PC-9 (cell line): ENCODE measurements at regions not wholly inside any gene's neighbourhood (a gene's known extent, or its start where the extent isn't known, plus 50 kb on each side); places are given as distances from the start of the nearest gene placed in this dataset.

Source experiments
- BruUV-seq: library from RNA; stranded (reverse); fragments of 400-500 nt; replicated peaks from 2 replicates; lab custom pipeline; 2021; lab: Mats Ljungman, UMichigan
- CTCF ChIA-PET: fragments of 300-600 bp; sonication (Branson Sonifier 250); formaldehyde crosslinking; loops from one replicate; lab custom pipeline; 2022; ENCODE audit warnings: antibody characterized with exemption; lab: Charles Lee
- POLR2A ChIA-PET: fragments of 300-600 bp; sonication (Branson Sonifier 250); formaldehyde crosslinking; loops from one replicate; lab custom pipeline; 2022; ENCODE audit warnings: antibody characterized with exemption; ENCODE audit not compliant: unreplicated experiment; lab: Charles Lee
- DNase-seq, 2 experiments: peaks; one replicate each; pipeline versions ENCODE4 v3.0.0 to v3.0.0-alpha.2; 2015 to 2022; ENCODE audit warnings: mixed read lengths in 1 of 2
- H2AFZ ChIP-seq: fragments of 200-600 bp; sonication (generic); 2 replicates; pipeline ENCODE4 v1.8.1; 2017; ENCODE audit warnings: antibody characterized with exemption
- H3F3A ChIP-seq: fragments of 200-600 bp; sonication (generic); 2 replicates; pipeline ENCODE4 v1.8.1; 2017; ENCODE audit warnings: antibody characterized with exemption, mild to moderate bottlenecking, low read depth; ENCODE audit not compliant: insufficient read depth
- H3K27ac ChIP-seq: fragments of 200-600 bp; sonication (generic); 2 replicates; pipeline ENCODE4 v1.6.1; 2016; ENCODE audit warnings: mixed run types
- H3K27me3 ChIP-seq: fragments of 200-600 bp; sonication (generic); 2 replicates; pipeline ENCODE4 v1.6.1; 2016; ENCODE audit warnings: low read depth, mixed run types; ENCODE audit not compliant: insufficient read depth
- H3K36me3 ChIP-seq: fragments of 200-600 bp; sonication (generic); 2 replicates; pipeline ENCODE4 v1.6.1; 2016; ENCODE audit warnings: low read depth, mixed run types
- H3K4me1 ChIP-seq: fragments of 200-600 bp; sonication (generic); replicated peaks from 2 replicates; pipeline ENCODE4 v1.6.1; 2016; ENCODE audit warnings: mixed run types; ENCODE audit not compliant: insufficient read depth
- H3K4me2 ChIP-seq: fragments of 200-600 bp; sonication (generic); 2 replicates; pipeline ENCODE4 v1.6.1; 2017; ENCODE audit warnings: mixed run types
- H3K4me3 ChIP-seq: fragments of 200-600 bp; sonication (generic); 2 replicates; pipeline ENCODE4 v1.6.1; 2016; ENCODE audit warnings: mixed run types
- H3K79me2 ChIP-seq: fragments of 200-600 bp; sonication (generic); 2 replicates; pipeline ENCODE4 v1.6.1; 2017; ENCODE audit warnings: low read depth, mixed run types
- H3K9me2 ChIP-seq: fragments of 200-600 bp; sonication (generic); 2 replicates; pipeline ENCODE4 v1.8.1; 2017; ENCODE audit warnings: mild to moderate bottlenecking; ENCODE audit not compliant: insufficient read depth
- H3K9me3 ChIP-seq: fragments of 200-600 bp; sonication (generic); 2 replicates; pipeline ENCODE4 v1.8.1; 2016; ENCODE audit warnings: low read depth; ENCODE audit not compliant: insufficient read depth
- H4K20me1 ChIP-seq: fragments of 200-600 bp; sonication (generic); 2 replicates; pipeline ENCODE4 v1.8.1; 2017; ENCODE audit not compliant: insufficient read depth
- EZH2 ChIP-seq: fragments of 200-600 bp; sonication (generic); IDR thresholded peaks from 2 replicates; pipeline ENCODE4 v1.8.0; 2017; ENCODE audit warnings: antibody characterized with exemption, low read depth
- intact Hi-C: fragments of 100-400 bp; cut with micrococcal nuclease; formaldehyde crosslinking; loops from one replicate; pipeline ENCODE4 v1.10.0; 2022; ENCODE audit not compliant: unreplicated experiment
- TF ChIP-seq, protein P1 (sequence below): fragments of 200-600 bp; sonication (generic); conservative IDR thresholded peaks from 2 replicates; pipeline ENCODE4 v1.6.1; 2017; ENCODE audit warnings: mixed run types, antibody characterized with exemption, mild to moderate bottlenecking, moderate library complexity

DNA sequence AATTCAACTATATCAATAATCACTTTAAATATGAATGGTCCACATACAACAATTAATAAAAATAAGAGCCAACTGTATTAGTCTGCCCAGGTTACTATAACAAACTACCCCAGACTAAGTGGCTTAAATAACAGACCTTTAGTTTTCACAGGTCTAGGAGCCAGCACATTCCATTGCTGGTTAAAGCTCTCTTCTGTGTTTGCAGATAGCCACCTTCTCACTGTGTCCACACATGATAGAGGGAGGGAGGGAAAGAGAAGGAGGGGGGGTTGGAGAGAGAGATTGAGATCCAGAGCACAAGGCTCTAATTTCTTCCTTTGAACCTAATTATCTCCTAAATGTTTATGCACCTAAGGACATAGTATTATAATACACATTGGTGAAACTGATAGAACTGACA, 267.8 kb upstream of the NXPH2 start:
- H3F3A ChIP-seq, result no peaks in the 10 kb centered on the region
- CTCF ChIA-PET, result no interaction called here
- TF ChIP-seq EZH2, result no peak
- TF ChIP-seq, protein P1, sequence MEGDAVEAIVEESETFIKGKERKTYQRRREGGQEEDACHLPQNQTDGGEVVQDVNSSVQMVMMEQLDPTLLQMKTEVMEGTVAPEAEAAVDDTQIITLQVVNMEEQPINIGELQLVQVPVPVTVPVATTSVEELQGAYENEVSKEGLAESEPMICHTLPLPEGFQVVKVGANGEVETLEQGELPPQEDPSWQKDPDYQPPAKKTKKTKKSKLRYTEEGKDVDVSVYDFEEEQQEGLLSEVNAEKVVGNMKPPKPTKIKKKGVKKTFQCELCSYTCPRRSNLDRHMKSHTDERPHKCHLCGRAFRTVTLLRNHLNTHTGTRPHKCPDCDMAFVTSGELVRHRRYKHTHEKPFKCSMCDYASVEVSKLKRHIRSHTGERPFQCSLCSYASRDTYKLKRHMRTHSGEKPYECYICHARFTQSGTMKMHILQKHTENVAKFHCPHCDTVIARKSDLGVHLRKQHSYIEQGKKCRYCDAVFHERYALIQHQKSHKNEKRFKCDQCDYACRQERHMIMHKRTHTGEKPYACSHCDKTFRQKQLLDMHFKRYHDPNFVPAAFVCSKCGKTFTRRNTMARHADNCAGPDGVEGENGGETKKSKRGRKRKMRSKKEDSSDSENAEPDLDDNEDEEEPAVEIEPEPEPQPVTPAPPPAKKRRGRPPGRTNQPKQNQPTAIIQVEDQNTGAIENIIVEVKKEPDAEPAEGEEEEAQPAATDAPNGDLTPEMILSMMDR, result no peak

DNA sequence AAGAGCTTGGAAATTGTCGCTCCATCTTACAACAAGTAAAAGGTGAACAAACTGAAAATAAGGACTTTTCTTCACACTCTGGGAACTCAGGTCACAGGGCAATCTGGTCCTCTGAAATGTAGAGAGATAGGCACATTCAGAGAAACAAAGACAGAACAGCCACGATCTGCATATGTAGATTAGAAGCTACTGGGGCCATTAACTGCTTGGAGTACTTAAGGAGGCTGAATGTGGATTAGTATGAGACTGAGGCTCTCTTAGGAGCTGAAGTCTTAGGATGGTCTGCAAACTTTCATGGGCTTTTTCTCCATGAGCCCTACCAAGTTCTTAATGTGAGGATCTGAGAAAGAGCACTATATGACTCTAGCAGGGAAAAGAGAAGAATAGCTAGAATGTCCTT, 265.3 kb upstream of the NXPH2 start:
- Histone ChIP-seq H3K4me3 (no peak overlapping the region), H4K20me1 (no peaks in the 10 kb centered on the region), H3K4me2 (no peak overlapping the region), H3F3A (no peaks in the 10 kb centered on the region), H3K27ac (no peak overlapping the region), H3K9me2 (no peaks in the 10 kb centered on the region; the same call in 1 of the 2 replicates), H3K9me3 (no peaks in the 10 kb centered on the region), H3K36me3 (no peaks in the 10 kb centered on the region), H3K27me3 (no peaks in the 10 kb centered on the region), H3K4me1 (no peaks in the 10 kb centered on the region), H3K79me2 (no peaks in the 10 kb centered on the region), H2AFZ (no peak overlapping the region)
- DNase-seq, result no peak
- CTCF ChIA-PET, result no interaction called here
- no TSS peak for BruUV-seq
- TF ChIP-seq, protein P1, result no peak
- no peak for TF ChIP-seq EZH2
- POLR2A ChIA-PET, result interaction anchor here (0.6 kb wide), 1 partner anchor 98 kb away, joined by 7 read pairs; no protein-coding TSS in a partner anchor
- intact Hi-C loops, result no loop called here

More for the DNA sequence above, 267.8 kb upstream of the NXPH2 start:
- H3K36me3 ChIP-seq, result no peaks in the 10 kb centered on the region
- no peak overlapping the region for H2AFZ ChIP-seq
- H3K4me2 ChIP-seq, result no peak overlapping the region
- no peaks in the 10 kb centered on the region for H4K20me1 ChIP-seq
- intact Hi-C loops, result no loop called here
- no peak for DNase-seq
- no peaks in the 10 kb centered on the region for H3K79me2 ChIP-seq
- POLR2A ChIA-PET, result interaction anchor here (0.5 kb wide), 1 partner anchor 158 kb away, joined by 10 read pairs; no protein-coding TSS in a partner anchor
- H3K27me3 ChIP-seq, result no peaks in the 10 kb centered on the region
- H3K9me3 ChIP-seq, result no peaks in the 10 kb centered on the region
- H3K4me1 ChIP-seq, result no peaks in the 10 kb centered on the region
- BruUV-seq, result no TSS peak
- no peak overlapping the region for H3K27ac ChIP-seq
- no peak overlapping the region for H3K4me3 ChIP-seq
- no peaks in the 10 kb centered on the region; the same call in 1 of the 2 replicates for H3K9me2 ChIP-seq

DNA sequence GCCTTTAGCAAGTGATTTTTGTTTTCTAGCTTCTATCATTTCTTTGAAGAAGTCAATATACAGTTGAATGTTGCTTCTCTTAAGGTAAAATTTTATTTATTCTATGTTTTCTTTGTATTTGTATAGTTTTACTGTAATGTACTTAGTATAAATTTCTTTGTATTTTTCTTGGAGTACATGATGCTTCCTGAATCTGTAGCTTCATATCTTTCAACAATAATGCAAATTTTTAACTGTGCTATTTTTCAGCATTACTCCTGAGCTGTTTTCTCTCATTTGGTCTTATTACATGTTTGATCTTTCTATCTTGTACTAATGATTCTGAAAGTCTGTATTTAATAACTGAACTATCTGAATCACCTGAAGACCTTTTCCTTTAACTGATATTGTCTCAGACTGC, 253.9 kb upstream of the NXPH2 start:
- H3K4me1 ChIP-seq, result no peaks in the 10 kb centered on the region
- CTCF ChIA-PET, result no interaction called here
- no peaks in the 10 kb centered on the region for H3K36me3 ChIP-seq
- H3K4me3 ChIP-seq, result no peak overlapping the region
- no peak overlapping the region for H3K27ac ChIP-seq
- H3F3A ChIP-seq, result no peaks in the 10 kb centered on the region
- intact Hi-C loops, result loop anchor here (5.0 kb wide), 2 partner anchors 112 to 187 kb away; no protein-coding TSS in a partner anchor
- no TSS peak for BruUV-seq
- no peaks in the 10 kb centered on the region for H3K79me2 ChIP-seq
- no peak overlapping the region for H3K4me2 ChIP-seq
- no peaks in the 10 kb centered on the region for H4K20me1 ChIP-seq
- POLR2A ChIA-PET, result no interaction called here
- no peak for DNase-seq
- H3K27me3 ChIP-seq, result no peaks in the 10 kb centered on the region
- TF ChIP-seq EZH2, result no peak
- TF ChIP-seq, protein P1, result no peak
- no peaks in the 10 kb centered on the region for H3K9me3 ChIP-seq
- no peaks in the 10 kb centered on the region for H3K9me2 ChIP-seq
- no peak overlapping the region for H2AFZ ChIP-seq
